Natural killer cell (primary cell): ENCODE measurements at regions not wholly inside any gene's neighbourhood (a gene's known extent, or its start where the extent isn't known, plus 50 kb on each side); places are given as distances from the start of the nearest gene placed in this dataset.

ENCODE experiments used
- ATAC-seq, 3 donors: fragments of 150-1000 bp in 2 of 3; fragments of 200-7000 bp in 1 of 3; cut with Tn5 transposase; 1 replicate in 1 of 3; 2 replicates in 2 of 3; pipeline ENCODE4 v1.10.0; 2021; ENCODE audit warnings: mild to moderate bottlenecking in 2 of 3, moderate library complexity in 2 of 3
- DNase-seq, 2 donors: peaks; one replicate each; pipeline versions ENCODE4 v3.0.0 to v3.0.0-alpha.2; 2013 to 2021; ENCODE audit warnings: mixed read lengths in 1 of 2
- H3K27ac ChIP-seq: one replicate; pipeline ENCODE4 v1.5.1; 2013; ENCODE audit warnings: mild to moderate bottlenecking, low read length
- H3K27me3 ChIP-seq: one replicate; pipeline ENCODE4 v1.6.1; 2013; ENCODE audit warnings: low read length; ENCODE audit not compliant: control insufficient read depth, insufficient read depth
- H3K36me3 ChIP-seq: one replicate; pipeline ENCODE4 v1.6.1; 2013; ENCODE audit warnings: low read length; ENCODE audit not compliant: control insufficient read depth, insufficient read depth
- H3K4me1 ChIP-seq: one replicate; pipeline ENCODE4 v1.6.1; 2013; ENCODE audit warnings: low read length; ENCODE audit not compliant: control insufficient read depth, insufficient read depth
- H3K4me3 ChIP-seq: one replicate; pipeline ENCODE4 v1.5.1; 2013; ENCODE audit warnings: low read length
- H3K9me3 ChIP-seq: one replicate; pipeline ENCODE4 v1.6.1; 2013; ENCODE audit warnings: low read length; ENCODE audit not compliant: control insufficient read depth, insufficient read depth
- H3K27ac Mint-ChIP-seq, 2 donors: one replicate each; pipeline ENCODE4 v1.8.0; 2022; ENCODE audit warnings: mild to moderate bottlenecking in 2 of 2, mixed read lengths in 2 of 2, moderate library complexity in 1 of 2
- H3K27me3 Mint-ChIP-seq, 2 donors: one replicate each; pipeline ENCODE4 v1.8.0; 2022; ENCODE audit warnings: low read depth in 2 of 2, mixed read lengths in 2 of 2
- H3K36me3 Mint-ChIP-seq: one replicate; pipeline ENCODE4 v1.8.0; 2022; ENCODE audit warnings: mixed read lengths
- H3K4me1 Mint-ChIP-seq, 2 donors: one replicate each; pipeline ENCODE4 v1.8.0; 2022; ENCODE audit warnings: mixed read lengths in 2 of 2
- H3K4me3 Mint-ChIP-seq: one replicate; pipeline ENCODE4 v1.8.0; 2022; ENCODE audit warnings: mild to moderate bottlenecking, moderate library complexity, mixed read lengths
- H3K9me3 Mint-ChIP-seq, 2 donors: one replicate each; pipeline ENCODE4 v1.8.0; 2022; ENCODE audit warnings: mixed read lengths in 2 of 2
- WGBS: methylation state at CpG from one replicate; pipeline ENCODE4 v1.1.7; 2013; ENCODE audit warnings: missing lambda C conversion rate; ENCODE audit not compliant: insufficient coverage; 5-methylcytosine and 5-hydroxymethylcytosine counted together
- intact Hi-C: fragments of 100-400 bp; cut with micrococcal nuclease; formaldehyde crosslinking; loops from one replicate; pipeline ENCODE4 v1.14.2; 2022
- TF ChIP-seq, protein P1 (sequence below): fragments of 200-600 bp; IDR thresholded peaks from one replicate; pipeline ENCODE4 v1.8.0; 2022; ENCODE audit warnings: antibody characterized with exemption

DNA sequence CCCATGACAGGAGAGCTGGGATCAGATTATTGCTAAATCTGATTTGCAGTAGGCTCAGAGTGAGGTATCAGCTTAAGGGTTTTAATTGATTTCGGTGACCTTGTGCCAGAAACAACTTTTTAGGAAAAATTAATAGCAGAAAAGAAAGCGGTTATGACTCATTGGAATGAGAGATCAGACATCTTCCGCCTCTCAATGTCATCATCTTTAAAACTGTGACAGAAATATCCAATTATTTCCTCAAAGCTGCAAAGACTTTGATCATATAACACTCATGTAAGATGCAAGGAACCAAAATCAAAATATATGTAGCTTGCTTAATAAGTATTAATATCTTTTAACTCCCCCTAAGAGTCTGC, 190.1 kb upstream of the FOXF1 start:
- Mint-ChIP-seq H3K9me3 (no peaks in the 10 kb centered on the region), H3K27me3 (peaks cover 3 to 8% of the 10 kb centered on the region in 2 donors), H3K36me3 (no peaks in the 10 kb centered on the region), H3K4me3 (no peak overlapping the region), H3K4me1 (no peaks in the 10 kb centered on the region), H3K27ac (no peak overlapping the region)
- no peak for DNase-seq
- Histone ChIP-seq H3K4me1 (no peaks in the 10 kb centered on the region), H3K27me3 (no peaks in the 10 kb centered on the region), H3K9me3 (no peaks in the 10 kb centered on the region), H3K36me3 (no peaks in the 10 kb centered on the region), H3K4me3 (no peak overlapping the region), H3K27ac (no peak overlapping the region)
- ATAC-seq: no peak
- TF ChIP-seq, protein P1, sequence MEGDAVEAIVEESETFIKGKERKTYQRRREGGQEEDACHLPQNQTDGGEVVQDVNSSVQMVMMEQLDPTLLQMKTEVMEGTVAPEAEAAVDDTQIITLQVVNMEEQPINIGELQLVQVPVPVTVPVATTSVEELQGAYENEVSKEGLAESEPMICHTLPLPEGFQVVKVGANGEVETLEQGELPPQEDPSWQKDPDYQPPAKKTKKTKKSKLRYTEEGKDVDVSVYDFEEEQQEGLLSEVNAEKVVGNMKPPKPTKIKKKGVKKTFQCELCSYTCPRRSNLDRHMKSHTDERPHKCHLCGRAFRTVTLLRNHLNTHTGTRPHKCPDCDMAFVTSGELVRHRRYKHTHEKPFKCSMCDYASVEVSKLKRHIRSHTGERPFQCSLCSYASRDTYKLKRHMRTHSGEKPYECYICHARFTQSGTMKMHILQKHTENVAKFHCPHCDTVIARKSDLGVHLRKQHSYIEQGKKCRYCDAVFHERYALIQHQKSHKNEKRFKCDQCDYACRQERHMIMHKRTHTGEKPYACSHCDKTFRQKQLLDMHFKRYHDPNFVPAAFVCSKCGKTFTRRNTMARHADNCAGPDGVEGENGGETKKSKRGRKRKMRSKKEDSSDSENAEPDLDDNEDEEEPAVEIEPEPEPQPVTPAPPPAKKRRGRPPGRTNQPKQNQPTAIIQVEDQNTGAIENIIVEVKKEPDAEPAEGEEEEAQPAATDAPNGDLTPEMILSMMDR: no peak
- WGBS: 93% methylated on average over 3 of the region's 3 CpGs
- intact Hi-C loops: no loop called here

DNA sequence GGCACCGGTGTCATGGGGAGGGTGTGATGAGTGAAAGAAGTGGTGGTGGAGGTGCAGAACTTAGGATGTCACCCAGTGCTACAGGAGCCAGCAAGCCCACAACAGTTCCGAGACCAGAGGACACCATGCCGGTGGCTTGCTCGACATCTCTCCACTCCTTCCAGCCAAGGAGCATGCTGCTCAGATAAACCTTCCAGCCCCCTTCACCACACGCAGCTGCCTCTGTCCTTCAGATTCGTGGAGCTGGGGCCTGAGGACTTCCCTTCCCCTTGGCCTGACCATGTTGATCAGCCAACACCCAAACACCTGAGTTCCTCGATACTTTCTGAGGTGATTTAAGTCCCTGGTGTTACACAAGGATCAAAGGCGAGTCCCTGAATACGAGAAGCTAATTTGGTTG, 188.8 kb upstream of the FOXF1 start:
- no peak overlapping the region for H3K27ac Mint-ChIP-seq
- DNase-seq: no peak
- TF ChIP-seq, protein P1: no peak
- Histone ChIP-seq H3K9me3 (no peaks in the 10 kb centered on the region), H3K27me3 (no peaks in the 10 kb centered on the region), H3K27ac (no peak overlapping the region), H3K4me3 (no peak overlapping the region), H3K4me1 (no peaks in the 10 kb centered on the region), H3K36me3 (no peaks in the 10 kb centered on the region)
- WGBS: 70% methylated on average over 9 of the region's 9 CpGs
- no peak overlapping the region for H3K4me3 Mint-ChIP-seq
- H3K36me3 Mint-ChIP-seq: no peaks in the 10 kb centered on the region
- no peaks in the 10 kb centered on the region for H3K4me1 Mint-ChIP-seq
- no peaks in the 10 kb centered on the region for H3K9me3 Mint-ChIP-seq
- intact Hi-C loops: no loop called here
- ATAC-seq: no peak
- H3K27me3 Mint-ChIP-seq: peaks cover 3 to 8% of the 10 kb centered on the region in 2 donors

DNA sequence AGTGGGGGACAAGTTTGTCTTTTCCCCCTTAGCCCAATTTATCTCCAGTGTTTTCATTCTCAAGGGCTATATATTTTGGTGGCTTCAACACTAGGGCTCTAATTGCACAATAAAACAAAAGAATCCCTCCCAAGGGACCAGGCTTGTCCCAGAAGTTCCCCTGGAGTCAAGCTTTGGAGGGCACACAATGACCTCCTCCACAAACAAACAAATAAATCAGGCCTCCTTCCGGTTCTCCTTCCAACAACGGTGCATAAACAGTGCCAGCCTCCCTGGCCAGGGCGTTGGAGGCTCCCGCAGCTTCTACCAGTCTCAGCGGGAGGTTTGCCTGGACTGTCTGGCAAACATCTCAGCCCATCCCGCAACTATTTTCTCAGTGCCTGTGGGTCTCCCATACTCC, 188.0 kb upstream of the FOXF1 start:
- Mint-ChIP-seq H3K4me3 (no peak overlapping the region), H3K4me1 (no peaks in the 10 kb centered on the region), H3K27me3 (peaks cover 3 to 8% of the 10 kb centered on the region in 2 donors), H3K9me3 (no peaks in the 10 kb centered on the region), H3K36me3 (no peaks in the 10 kb centered on the region), H3K27ac (no peak overlapping the region)
- Histone ChIP-seq H3K36me3 (no peaks in the 10 kb centered on the region), H3K9me3 (no peaks in the 10 kb centered on the region), H3K4me1 (no peaks in the 10 kb centered on the region), H3K27ac (no peak overlapping the region), H3K4me3 (no peak overlapping the region), H3K27me3 (no peaks in the 10 kb centered on the region)
- TF ChIP-seq, protein P1: no peak
- 12% methylated on average over 6 of the region's 6 CpGs for WGBS
- intact Hi-C loops: no loop called here
- no peak for DNase-seq
- no peak for ATAC-seq

DNA sequence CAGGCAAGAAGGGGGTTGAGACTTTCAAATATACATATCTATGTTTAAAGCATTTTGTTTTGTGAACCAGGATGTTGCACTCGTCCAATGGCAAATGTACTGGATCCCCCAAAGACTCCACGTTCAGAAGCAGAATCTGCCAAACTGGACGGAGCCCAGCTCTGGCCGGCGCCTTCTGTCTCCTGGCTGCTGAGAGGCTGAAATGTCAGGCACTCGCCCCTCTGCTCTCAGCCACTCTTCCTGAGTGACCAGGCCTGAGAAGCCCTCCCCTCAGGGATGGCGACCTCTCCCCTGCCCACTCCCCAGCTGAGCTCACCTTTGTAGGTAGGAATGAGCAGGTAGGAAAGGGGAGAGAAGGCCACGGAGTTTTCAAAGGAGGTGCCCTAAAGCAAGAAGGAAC, 187.5 kb upstream of the FOXF1 start:
- intact Hi-C loops: no loop called here
- 54% methylated on average over 7 of the region's 8 CpGs for WGBS
- H3K27me3 ChIP-seq: no peaks in the 10 kb centered on the region
- TF ChIP-seq, protein P1: no peak
- no peak overlapping the region for H3K27ac ChIP-seq
- H3K36me3 ChIP-seq: no peaks in the 10 kb centered on the region
- no peaks in the 10 kb centered on the region for H3K9me3 ChIP-seq
- H3K27me3 Mint-ChIP-seq: peaks cover 3 to 8% of the 10 kb centered on the region in 2 donors
- ATAC-seq (no peak), DNase-seq (no peak)
- H3K4me3 ChIP-seq: no peak overlapping the region
- H3K36me3 Mint-ChIP-seq: no peaks in the 10 kb centered on the region
- no peaks in the 10 kb centered on the region for H3K4me1 Mint-ChIP-seq
- H3K4me1 ChIP-seq: no peaks in the 10 kb centered on the region
- H3K9me3 Mint-ChIP-seq: no peaks in the 10 kb centered on the region
- no peak overlapping the region for H3K27ac Mint-ChIP-seq
- H3K4me3 Mint-ChIP-seq: no peak overlapping the region
